Body of pancreas (tissue), 4 donors: ENCODE measurements at regions not wholly inside any gene's neighbourhood (a gene's known extent, or its start where the extent isn't known, plus 50 kb on each side); places are given as distances from the start of the nearest gene placed in this dataset.

Experiments used
- ATAC-seq: fragments of 150-250 bp; one replicate; pipeline ENCODE4 v1.9.1; 2016
- DNase-seq, 4 donors: peaks; one replicate each; pipeline ENCODE4 v3.0.0-alpha.2; 2019
- H3K27ac ChIP-seq, 4 donors: fragments of 200-600 bp; sonication (generic); 1 replicate in 3 of 4; 2 replicates in 1 of 4; pipeline versions ENCODE4 v1.5.1 to v1.6.1; 2016 to 2019; ENCODE audit warnings: mild to moderate bottlenecking in 1 of 4, mixed read lengths in 1 of 4, moderate library complexity in 1 of 4
- H3K27me3 ChIP-seq, 2 donors: fragments of 200-600 bp; sonication (generic); one replicate each; pipeline ENCODE4 v1.6.0; 2016; ENCODE audit warnings: mild to moderate bottlenecking in 1 of 2
- H3K36me3 ChIP-seq, 2 donors: fragments of 200-600 bp; sonication (generic); replicated peaks in 1 of 2; 2 replicates each; pipeline ENCODE4 v1.5.1; 2016; ENCODE audit warnings: low read depth in 2 of 2; ENCODE audit not compliant: insufficient read depth in 1 of 2
- H3K4me1 ChIP-seq: fragments of 200-600 bp; sonication (generic); one replicate; pipeline ENCODE4 v1.6.0; 2016
- H3K4me3 ChIP-seq, 2 donors: fragments of 200-600 bp; sonication (generic); 1 replicate in 1 of 2; 2 replicates in 1 of 2; pipeline ENCODE4 v1.5.1; 2016 to 2019
- H3K9me3 ChIP-seq, 3 donors: fragments of 200-600 bp; sonication (generic); 1 replicate in 2 of 3; 2 replicates in 1 of 3; pipeline ENCODE4 v1.5.1; 2016
- POLR2A ChIP-seq, 3 donors: fragments of 450-650 bp; IDR thresholded peaks; one replicate each; pipeline ENCODE4 v1.6.1; 2016; ENCODE audit warnings: antibody characterized with exemption in 3 of 3, mild to moderate bottlenecking in 2 of 3
- WGBS, 2 donors: methylation state at CpG; one replicate each; pipeline ENCODE4 v1.1.5; 2017; 5-methylcytosine and 5-hydroxymethylcytosine counted together
- intact Hi-C: fragments of 100-400 bp; cut with DNase I; formaldehyde crosslinking; loops from one replicate; pipeline ENCODE4 v1.15.1; 2023
- TF ChIP-seq, protein P1 (sequence below), 7 experiments: fragments of 450-650 bp in 4 of 7; fragments of 200-600 bp in 3 of 7; sonication (generic) in 3 of 7; IDR thresholded peaks; one replicate each; pipeline ENCODE4 v1.5.1; 2016 to 2019; ENCODE audit warnings: antibody characterized with exemption in 7 of 7

DNA sequence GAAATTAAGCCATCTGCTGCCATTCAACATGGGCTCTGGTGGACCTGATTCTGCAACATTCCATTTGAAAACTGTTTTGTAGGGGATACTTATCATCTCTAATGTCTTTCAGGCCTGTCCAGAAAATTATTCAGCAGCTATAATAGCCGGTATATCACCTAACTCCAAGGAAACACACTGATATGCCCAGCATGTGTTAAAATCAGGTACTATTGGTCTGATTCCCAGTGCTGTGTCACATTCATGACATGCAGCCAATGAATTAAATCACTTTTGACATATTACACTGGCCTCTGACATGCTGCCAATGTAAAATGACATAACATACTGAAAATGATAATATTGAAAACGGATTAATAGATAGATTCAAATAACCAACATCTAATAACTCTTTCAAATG lies 60.5 kb upstream of the IRX5 start:
- no peaks in the 10 kb centered on the region for H3K27me3 ChIP-seq
- H3K36me3 ChIP-seq, result no peaks in the 10 kb centered on the region
- H3K4me3 ChIP-seq, result no peak overlapping the region
- H3K27ac ChIP-seq, result no peak overlapping the region
- intact Hi-C loops, result no loop called here
- no peaks in the 10 kb centered on the region for H3K9me3 ChIP-seq
- DNase-seq, result no peak
- TF ChIP-seq, protein P1, sequence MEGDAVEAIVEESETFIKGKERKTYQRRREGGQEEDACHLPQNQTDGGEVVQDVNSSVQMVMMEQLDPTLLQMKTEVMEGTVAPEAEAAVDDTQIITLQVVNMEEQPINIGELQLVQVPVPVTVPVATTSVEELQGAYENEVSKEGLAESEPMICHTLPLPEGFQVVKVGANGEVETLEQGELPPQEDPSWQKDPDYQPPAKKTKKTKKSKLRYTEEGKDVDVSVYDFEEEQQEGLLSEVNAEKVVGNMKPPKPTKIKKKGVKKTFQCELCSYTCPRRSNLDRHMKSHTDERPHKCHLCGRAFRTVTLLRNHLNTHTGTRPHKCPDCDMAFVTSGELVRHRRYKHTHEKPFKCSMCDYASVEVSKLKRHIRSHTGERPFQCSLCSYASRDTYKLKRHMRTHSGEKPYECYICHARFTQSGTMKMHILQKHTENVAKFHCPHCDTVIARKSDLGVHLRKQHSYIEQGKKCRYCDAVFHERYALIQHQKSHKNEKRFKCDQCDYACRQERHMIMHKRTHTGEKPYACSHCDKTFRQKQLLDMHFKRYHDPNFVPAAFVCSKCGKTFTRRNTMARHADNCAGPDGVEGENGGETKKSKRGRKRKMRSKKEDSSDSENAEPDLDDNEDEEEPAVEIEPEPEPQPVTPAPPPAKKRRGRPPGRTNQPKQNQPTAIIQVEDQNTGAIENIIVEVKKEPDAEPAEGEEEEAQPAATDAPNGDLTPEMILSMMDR (IDR thresholded peaks at IDR 0.05), result no peak
- TF ChIP-seq POLR2A (IDR thresholded peaks at IDR 0.05), result no peak
- WGBS, 2 donors, result 47 to 51% methylated on average over 2 of the region's 2 CpGs
- no peak for ATAC-seq
- H3K4me1 ChIP-seq, result no peaks in the 10 kb centered on the region

DNA sequence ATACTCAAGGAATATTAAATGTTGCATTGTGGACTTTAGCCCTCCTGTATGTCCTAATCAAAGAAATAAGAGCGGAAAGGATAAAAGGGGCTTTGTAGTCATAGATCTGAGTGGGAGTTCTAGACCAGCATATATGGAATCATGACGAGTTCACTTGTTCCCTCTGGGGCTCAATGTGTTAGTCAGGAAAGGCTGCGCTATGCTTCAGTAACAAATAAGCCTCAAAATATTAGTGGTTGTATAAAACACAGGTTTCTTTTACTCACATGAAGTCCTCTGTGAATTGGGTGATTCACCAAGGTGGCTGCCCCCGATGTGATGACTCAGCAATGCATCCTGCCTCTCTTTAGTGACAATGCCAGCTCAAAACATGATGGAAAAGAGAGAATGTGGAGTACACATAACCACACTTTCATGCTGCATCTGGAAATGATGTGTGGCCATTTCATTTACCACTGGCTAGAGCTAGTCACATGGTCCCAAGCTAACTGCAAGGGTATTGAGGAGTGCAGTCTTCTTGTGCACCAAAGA lies 63.3 kb upstream of the IRX5 start:
- Histone ChIP-seq H3K27me3 (no peaks in the 10 kb centered on the region), H3K4me1 (no peaks in the 10 kb centered on the region), H3K36me3 (no peaks in the 10 kb centered on the region), H3K4me3 (no peak overlapping the region), H3K27ac (no peak overlapping the region), H3K9me3 (no peaks in the 10 kb centered on the region)
- ATAC-seq, result no peak
- 71 to 77% methylated on average over 4 of the region's 4 CpGs for WGBS, 2 donors
- intact Hi-C loops, result no loop called here
- DNase-seq, result no peak
- TF ChIP-seq, protein P1 (IDR thresholded peaks at IDR 0.05), result no peak
- no peak for TF ChIP-seq POLR2A (IDR thresholded peaks at IDR 0.05)

DNA sequence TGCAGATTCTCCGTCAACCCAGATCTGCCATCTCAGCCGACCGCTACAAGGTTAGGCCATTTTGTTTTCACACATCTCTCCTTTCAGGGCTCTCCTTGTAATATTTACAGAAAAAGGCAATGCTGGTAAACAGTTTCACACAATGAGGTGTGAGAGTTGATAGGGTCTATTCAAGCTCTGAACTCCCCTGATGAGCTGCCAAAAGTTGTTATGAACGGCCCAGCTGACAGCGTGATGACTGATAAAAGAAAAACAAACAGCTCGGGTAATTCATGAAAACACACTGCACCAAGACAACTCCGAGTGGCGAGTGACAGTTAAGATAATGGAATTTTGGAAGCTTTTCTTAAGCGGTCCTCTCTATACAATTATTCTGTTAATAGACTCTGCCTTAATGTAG lies 68.1 kb upstream of the IRX5 start:
- 31 to 33% methylated on average over 9 of the region's 9 CpGs for WGBS, 2 donors
- H3K4me3 ChIP-seq, result no peak overlapping the region
- H3K27me3 ChIP-seq, result no peaks in the 10 kb centered on the region
- DNase-seq, result no peak
- no peak overlapping the region for H3K27ac ChIP-seq
- no peaks in the 10 kb centered on the region for H3K36me3 ChIP-seq
- intact Hi-C loops, result no loop called here
- ATAC-seq, result no peak
- TF ChIP-seq POLR2A (IDR thresholded peaks at IDR 0.05), result no peak
- TF ChIP-seq, protein P1 (IDR thresholded peaks at IDR 0.05), result no peak
- no peaks in the 10 kb centered on the region for H3K9me3 ChIP-seq
- no peaks in the 10 kb centered on the region for H3K4me1 ChIP-seq

DNA sequence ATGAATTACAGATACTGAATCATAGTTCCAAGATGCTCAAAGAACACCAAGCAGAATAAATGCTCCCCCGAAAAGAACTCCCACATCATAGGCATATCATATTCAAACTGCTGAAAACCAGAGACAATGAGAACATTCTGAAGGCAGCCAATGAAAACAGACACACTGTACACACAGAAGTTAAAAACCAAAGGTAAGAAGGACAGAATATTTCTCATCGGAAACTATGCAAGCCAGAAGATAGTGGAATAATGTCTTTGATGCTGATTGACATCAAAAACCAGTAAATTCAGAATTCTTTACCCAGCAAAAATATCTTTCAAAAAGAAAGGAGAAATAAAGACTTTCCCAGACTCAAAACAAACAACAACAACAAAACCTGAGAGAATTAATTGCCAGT lies 73.8 kb upstream of the IRX5 start:
- DNase-seq, result no peak

DNA sequence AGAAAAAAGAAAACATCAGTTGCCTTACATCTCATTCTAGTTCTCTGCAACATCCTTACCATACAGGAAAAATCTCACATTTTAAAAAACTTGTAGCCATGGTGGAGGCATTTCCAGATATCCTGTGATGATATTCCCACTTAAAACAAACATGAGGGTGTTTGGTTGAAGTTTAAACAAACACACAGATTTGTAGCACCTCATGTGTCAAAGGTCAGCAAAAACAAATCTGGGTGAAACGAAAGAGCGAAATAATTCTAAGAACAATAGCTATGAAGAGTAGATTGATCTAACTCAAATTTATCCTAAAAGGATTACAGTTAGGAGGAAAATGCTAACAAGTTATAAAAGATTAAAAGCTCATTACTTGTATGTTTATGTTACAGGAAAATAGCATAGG lies 83.1 kb upstream of the IRX5 start:
- H3K36me3 ChIP-seq, result no peaks in the 10 kb centered on the region
- H3K27ac ChIP-seq, result no peak overlapping the region
- ATAC-seq, result no peak
- peaks cover 5% of the 10 kb centered on the region for H3K4me1 ChIP-seq
- DNase-seq, result no peak
- 13 to 24% methylated on average over 2 of the region's 2 CpGs for WGBS, 2 donors
- TF ChIP-seq POLR2A (IDR thresholded peaks at IDR 0.05), result no peak
- TF ChIP-seq, protein P1 (IDR thresholded peaks at IDR 0.05), result no peak
- no peaks in the 10 kb centered on the region for H3K27me3 ChIP-seq
- no peak overlapping the region for H3K4me3 ChIP-seq
- no peaks in the 10 kb centered on the region for H3K9me3 ChIP-seq
- intact Hi-C loops, result no loop called here

More for the DNA sequence above, 73.8 kb upstream of the IRX5 start:
- ATAC-seq, result no peak
- 86% methylated on average over 2 of the region's 2 CpGs for WGBS, 2 donors
- Histone ChIP-seq H3K36me3 (no peaks in the 10 kb centered on the region), H3K9me3 (no peaks in the 10 kb centered on the region), H3K27me3 (no peaks in the 10 kb centered on the region), H3K27ac (no peak overlapping the region), H3K4me1 (no peaks in the 10 kb centered on the region), H3K4me3 (no peak overlapping the region)
- intact Hi-C loops, result no loop called here
- TF ChIP-seq POLR2A (IDR thresholded peaks at IDR 0.05), result no peak
- TF ChIP-seq, protein P1 (IDR thresholded peaks at IDR 0.05), result no peak
